Suprapubic skin (tissue), 4 donors: ENCODE measurements at regions not wholly inside any gene's neighbourhood (a gene's known extent, or its start where the extent isn't known, plus 50 kb on each side); places are given as distances from the start of the nearest gene placed in this dataset.

Experiments
- DNase-seq, 2 donors: peaks; one replicate each; pipeline ENCODE4 v3.0.0-alpha.2; 2019; ENCODE audit warnings: low spot score in 2 of 2
- H3K27ac ChIP-seq: fragments of 200-600 bp; sonication (generic); one replicate; pipeline ENCODE4 v1.5.1; 2019
- H3K27me3 ChIP-seq: fragments of 200-600 bp; sonication (generic); one replicate; pipeline ENCODE4 v1.5.1; 2019
- H3K36me3 ChIP-seq: fragments of 200-600 bp; sonication (generic); one replicate; pipeline ENCODE4 v1.5.1; 2019
- H3K4me1 ChIP-seq: fragments of 200-600 bp; sonication (generic); one replicate; pipeline ENCODE4 v1.5.1; 2019
- H3K4me3 ChIP-seq: fragments of 200-600 bp; sonication (generic); one replicate; pipeline ENCODE4 v1.5.1; 2019; ENCODE audit warnings: mild to moderate bottlenecking
- H3K9me3 ChIP-seq: fragments of 200-600 bp; sonication (generic); one replicate; pipeline ENCODE4 v1.5.1; 2019
- EP300 ChIP-seq: sonication (generic); formaldehyde crosslinking; IDR thresholded peaks from one replicate; pipeline ENCODE4 v1.6.1; 2017; ENCODE audit warnings: antibody characterized with exemption
- POLR2A ChIP-seq, 2 donors: fragments of 450-650 bp; IDR thresholded peaks; one replicate each; pipeline ENCODE4 v1.6.1; 2017; ENCODE audit warnings: antibody characterized with exemption in 2 of 2, mild to moderate bottlenecking in 2 of 2, moderate library complexity in 2 of 2
- POLR2AphosphoS5 ChIP-seq, 3 donors: sonication (generic); formaldehyde crosslinking; IDR thresholded peaks; one replicate each; pipeline ENCODE4 v1.6.1; 2017; ENCODE audit warnings: antibody characterized with exemption in 3 of 3
- WGBS: methylation state at CpG from one replicate; pipeline ENCODE4 v1.1.5; 2018; 5-methylcytosine and 5-hydroxymethylcytosine counted together
- TF ChIP-seq, protein P1 (sequence below), 2 donors: fragments of 200-600 bp in 1 of 2; fragments of 450-650 bp in 1 of 2; sonication (generic) in 1 of 2; IDR thresholded peaks; one replicate each; pipeline ENCODE4 v1.5.1; 2016 to 2019; ENCODE audit warnings: antibody characterized with exemption in 2 of 2, mild to moderate bottlenecking in 1 of 2, moderate library complexity in 1 of 2

DNA sequence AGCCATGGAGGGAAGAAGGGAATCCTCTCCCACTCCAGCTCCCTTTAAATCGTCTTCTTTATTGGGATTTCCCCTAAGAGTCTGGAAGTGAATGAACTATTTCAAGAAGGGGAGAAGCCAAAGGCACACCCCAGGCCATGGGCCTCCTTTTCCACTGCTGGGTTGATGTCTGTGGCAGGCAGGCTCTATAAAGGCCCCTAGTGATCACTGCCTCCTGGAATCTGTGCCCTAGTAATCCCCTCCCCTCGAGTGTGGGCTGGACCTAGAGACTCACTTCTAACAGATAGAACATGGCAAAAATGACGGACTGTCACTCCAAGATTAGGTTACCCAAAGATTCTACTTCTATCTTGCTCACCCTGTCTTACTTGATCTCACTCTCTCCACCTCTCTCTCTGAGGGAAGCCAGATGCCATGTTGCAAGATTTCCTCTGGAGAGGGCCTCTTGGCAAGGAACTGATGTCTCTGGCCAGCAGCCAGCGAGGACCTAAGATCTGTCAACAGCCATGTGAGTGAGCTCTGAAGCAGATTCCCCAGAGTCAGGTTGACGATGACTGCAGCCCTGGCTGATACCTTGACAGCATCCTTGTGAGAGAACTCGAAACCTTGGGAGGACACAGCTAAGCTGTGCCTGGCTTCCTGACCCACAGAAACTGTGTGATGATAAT, 444.8 kb downstream of the SOX6 start:
- Histone ChIP-seq H3K4me3 (no peak overlapping the region), H3K36me3 (no peaks in the 10 kb centered on the region), H3K27ac (no peak overlapping the region), H3K4me1 (no peaks in the 10 kb centered on the region), H3K9me3 (no peaks in the 10 kb centered on the region), H3K27me3 (no peaks in the 10 kb centered on the region)
- DNase-seq, result peak; percentile 35 to 58
- WGBS, result 53% methylated on average over 5 of the region's 6 CpGs
- TF ChIP-seq, protein P1, sequence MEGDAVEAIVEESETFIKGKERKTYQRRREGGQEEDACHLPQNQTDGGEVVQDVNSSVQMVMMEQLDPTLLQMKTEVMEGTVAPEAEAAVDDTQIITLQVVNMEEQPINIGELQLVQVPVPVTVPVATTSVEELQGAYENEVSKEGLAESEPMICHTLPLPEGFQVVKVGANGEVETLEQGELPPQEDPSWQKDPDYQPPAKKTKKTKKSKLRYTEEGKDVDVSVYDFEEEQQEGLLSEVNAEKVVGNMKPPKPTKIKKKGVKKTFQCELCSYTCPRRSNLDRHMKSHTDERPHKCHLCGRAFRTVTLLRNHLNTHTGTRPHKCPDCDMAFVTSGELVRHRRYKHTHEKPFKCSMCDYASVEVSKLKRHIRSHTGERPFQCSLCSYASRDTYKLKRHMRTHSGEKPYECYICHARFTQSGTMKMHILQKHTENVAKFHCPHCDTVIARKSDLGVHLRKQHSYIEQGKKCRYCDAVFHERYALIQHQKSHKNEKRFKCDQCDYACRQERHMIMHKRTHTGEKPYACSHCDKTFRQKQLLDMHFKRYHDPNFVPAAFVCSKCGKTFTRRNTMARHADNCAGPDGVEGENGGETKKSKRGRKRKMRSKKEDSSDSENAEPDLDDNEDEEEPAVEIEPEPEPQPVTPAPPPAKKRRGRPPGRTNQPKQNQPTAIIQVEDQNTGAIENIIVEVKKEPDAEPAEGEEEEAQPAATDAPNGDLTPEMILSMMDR (IDR thresholded peaks at IDR 0.05), result no peak
- no peak for TF ChIP-seq EP300
- no peak for TF ChIP-seq POLR2AphosphoS5 (IDR thresholded peaks at IDR 0.05)
- no peak for TF ChIP-seq POLR2A (IDR thresholded peaks at IDR 0.05)

- 100% methylated on average over 2 of the region's 2 CpGs for WGBS
Observed at GRCh38 chr11:15912291-15912690, 444.1 kb downstream of the SOX6 start.

GRCh38 chr11:15912825-15913224, 443.5 kb downstream of the SOX6 start:
- H3K9me3 ChIP-seq, result no peaks in the 10 kb centered on the region
- no peak overlapping the region for H3K27ac ChIP-seq
- WGBS, result 96% methylated on average over 7 of the region's 7 CpGs
- peak in 1 of 2 donors; percentile 66 for DNase-seq
- no peaks in the 10 kb centered on the region for H3K27me3 ChIP-seq
- H3K4me1 ChIP-seq, result no peaks in the 10 kb centered on the region
- no peaks in the 10 kb centered on the region for H3K36me3 ChIP-seq
- no peak overlapping the region for H3K4me3 ChIP-seq
- TF ChIP-seq POLR2A (IDR thresholded peaks at IDR 0.05), result no peak
- TF ChIP-seq EP300, result no peak
- no peak for TF ChIP-seq POLR2AphosphoS5 (IDR thresholded peaks at IDR 0.05)
- TF ChIP-seq, protein P1 (IDR thresholded peaks at IDR 0.05), result no peak

More at GRCh38 chr11:15912291-15912690, 444.1 kb downstream of the SOX6 start:
- no peaks in the 10 kb centered on the region for H3K4me1 ChIP-seq
- H3K36me3 ChIP-seq, result no peaks in the 10 kb centered on the region
- no peaks in the 10 kb centered on the region for H3K9me3 ChIP-seq
- peak; percentile 38 to 57 for DNase-seq
- H3K27ac ChIP-seq, result no peak overlapping the region
- no peaks in the 10 kb centered on the region for H3K27me3 ChIP-seq
- TF ChIP-seq, protein P1 (IDR thresholded peaks at IDR 0.05), result no peak
- TF ChIP-seq POLR2AphosphoS5 (IDR thresholded peaks at IDR 0.05), result no peak
- no peak for TF ChIP-seq POLR2A (IDR thresholded peaks at IDR 0.05)
- no peak for TF ChIP-seq EP300
- H3K4me3 ChIP-seq, result no peak overlapping the region

DNA sequence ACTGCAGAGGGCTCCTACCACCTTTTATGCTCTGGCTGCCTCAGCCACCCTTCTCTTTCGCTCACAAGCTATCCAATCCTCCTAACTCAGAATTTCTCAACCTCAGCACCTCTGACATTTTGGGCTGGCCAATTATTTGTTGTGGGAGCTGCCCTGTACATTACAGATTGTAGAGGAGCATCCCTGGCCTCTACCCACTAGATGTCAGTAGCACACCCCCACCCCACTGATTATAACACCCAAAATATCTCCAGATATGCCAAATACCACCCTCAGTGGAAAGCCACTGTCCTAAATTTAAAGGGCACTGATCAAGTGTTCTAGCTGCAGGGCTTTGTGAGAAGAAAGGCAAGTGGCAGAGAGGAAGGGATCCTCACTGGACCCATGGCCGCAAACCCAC, 443.1 kb downstream of the SOX6 start:
- WGBS, result 100% methylated on average over 2 of the region's 2 CpGs
- no peak for TF ChIP-seq POLR2AphosphoS5 (IDR thresholded peaks at IDR 0.05)
- TF ChIP-seq EP300, result no peak
- TF ChIP-seq POLR2A (IDR thresholded peaks at IDR 0.05), result no peak
- TF ChIP-seq, protein P1 (IDR thresholded peaks at IDR 0.05), result no peak
- H3K27ac ChIP-seq, result no peak overlapping the region
- H3K4me3 ChIP-seq, result no peak overlapping the region
- peak; percentile 10 to 37 for DNase-seq
- no peaks in the 10 kb centered on the region for H3K9me3 ChIP-seq
- H3K4me1 ChIP-seq, result no peaks in the 10 kb centered on the region
- H3K36me3 ChIP-seq, result no peaks in the 10 kb centered on the region
- no peaks in the 10 kb centered on the region for H3K27me3 ChIP-seq
